ENCODE measurements at regions not wholly inside any gene's neighbourhood (a gene's known extent, or its start where the extent isn't known, plus 50 kb on each side); places are given as distances from the start of the nearest gene placed in this dataset.
A peak's percentile ranks its signal among the peaks of the same experiment; 100 is the strongest.
"Not testable (repeated sequence)": the region's sequence is repeated elsewhere in the genome, so short reads cannot be mapped to it uniquely, and the experiment has no call there.

DNA sequence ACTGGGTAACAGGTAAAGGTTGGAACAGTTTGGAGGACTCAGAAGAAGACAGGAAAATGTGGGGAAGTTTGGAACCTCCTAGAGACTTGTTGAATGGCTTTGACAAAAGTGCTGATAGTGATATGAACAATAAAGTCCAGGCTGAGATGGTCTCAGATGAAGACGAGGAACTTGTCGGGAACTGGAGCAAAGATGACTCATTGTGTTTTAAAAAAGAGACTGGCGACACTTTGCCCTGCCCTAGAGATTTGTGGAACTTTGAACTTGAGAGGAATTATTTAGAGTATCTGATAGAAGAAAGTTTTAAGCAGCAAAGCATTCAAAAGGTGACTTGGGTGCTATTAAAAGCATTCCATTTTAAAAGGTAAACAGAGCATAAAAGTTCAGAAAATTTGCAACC lies 90.6 kb upstream of the CD44 start:
- H3K4me1 ChIP-seq (replicated peaks in 1 of 2; ENCODE audit: control insufficient read depth in 2 of 2, insufficient read depth in 2 of 2, low read length in 2 of 2); H3K9me1 ChIP-seq (ENCODE audit: control insufficient read depth, insufficient read depth, low read length); in situ Hi-C loops (cut with MboI); H4K20me1 ChIP-seq (replicated peaks; ENCODE audit: control insufficient read depth, insufficient read depth, low read length); H3K27me3 ChIP-seq (ENCODE audit: control insufficient read depth in 2 of 2, insufficient read depth in 2 of 2, low read length in 2 of 2); FAIRE-seq; DNase-seq (ENCODE audit: extremely low read depth in 1 of 4, low spot score in 3 of 4); H3K36me3 ChIP-seq (ENCODE audit: control insufficient read depth, insufficient read depth, low read length); H3K9me3 ChIP-seq (replicated peaks; ENCODE audit: control insufficient read depth, insufficient read depth, low read depth, low read length); H3K4me2 ChIP-seq (ENCODE audit: insufficient read depth, low read length); H3K79me2 ChIP-seq (ENCODE audit: control insufficient read depth, insufficient read depth, low read length); POLR2A ChIA-PET; BruUV-seq (replicated peaks); H3K4me3 ChIP-seq; CTCF ChIA-PET (ENCODE audit: low intra/inter-chr PET ratio); intact Hi-C loops (cut with micrococcal nuclease); H3K9ac ChIP-seq (ENCODE audit: insufficient read depth in 1 of 2, low read depth in 2 of 2, low read length in 2 of 2); H3K27ac ChIP-seq (ENCODE audit: extremely low read depth, low read depth, low read length); ATAC-seq; TF ChIP-seq ATF3 (CRISPR knock-in tag; conservative IDR thresholded peaks at IDR 0.05); ZBTB40 (CRISPR knock-in tag; IDR thresholded peaks at IDR 0.05): not testable (repeated sequence)
- 0 out of 2 replicates have a peak overlapping the region, but pooled peaks have one; percentile 40 for H2AFZ ChIP-seq (ENCODE audit: low read depth, low read length)
- WGBS (ENCODE audit: insufficient coverage, low coverage, missing lambda C conversion rate), result 0% methylated on average over 3 of the region's 3 CpGs
- peak; percentile 69; the same call in 1 of the 2 replicates for TF ChIP-seq JUND (IDR thresholded peaks at IDR 0.05; ENCODE audit: borderline replicate concordance, low read depth, low read length)
- TF ChIP-seq JUND (tag; IDR thresholded peaks at IDR 0.05; ENCODE audit: borderline replicate concordance, low read depth, low read length), result peak; percentile 65; the same call in 1 of the 3 replicates
- peak; percentile 58; the same call in 1 of the 2 replicates for TF ChIP-seq ATF3 (IDR thresholded peaks at IDR 0.05)
- TF ChIP-seq ZBTB40 (IDR thresholded peaks at IDR 0.05), result 0 out of 2 replicates have a peak, but pooled peaks have one; percentile 36
- TF ChIP-seq, protein P1, sequence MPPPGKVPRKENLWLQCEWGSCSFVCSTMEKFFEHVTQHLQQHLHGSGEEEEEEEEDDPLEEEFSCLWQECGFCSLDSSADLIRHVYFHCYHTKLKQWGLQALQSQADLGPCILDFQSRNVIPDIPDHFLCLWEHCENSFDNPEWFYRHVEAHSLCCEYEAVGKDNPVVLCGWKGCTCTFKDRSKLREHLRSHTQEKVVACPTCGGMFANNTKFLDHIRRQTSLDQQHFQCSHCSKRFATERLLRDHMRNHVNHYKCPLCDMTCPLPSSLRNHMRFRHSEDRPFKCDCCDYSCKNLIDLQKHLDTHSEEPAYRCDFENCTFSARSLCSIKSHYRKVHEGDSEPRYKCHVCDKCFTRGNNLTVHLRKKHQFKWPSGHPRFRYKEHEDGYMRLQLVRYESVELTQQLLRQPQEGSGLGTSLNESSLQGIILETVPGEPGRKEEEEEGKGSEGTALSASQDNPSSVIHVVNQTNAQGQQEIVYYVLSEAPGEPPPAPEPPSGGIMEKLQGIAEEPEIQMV (tag; conservative IDR thresholded peaks at IDR 0.05; ENCODE audit: low read depth), result peak; percentile 82; the same call in 1 of the 2 replicates
- TF ChIP-seq MAFG (tag; conservative IDR thresholded peaks at IDR 0.05), result peak; percentile 27
- peak; percentile 89 for TF ChIP-seq FOSL1 (tag; conservative IDR thresholded peaks at IDR 0.05)
